ENCODE measurements at regions not wholly inside any gene's neighbourhood (a gene's known extent, or its start where the extent isn't known, plus 50 kb on each side); places are given as distances from the start of the nearest gene placed in this dataset.

- Histone ChIP-seq H3K4me1 (ENCODE audit: control insufficient read depth, insufficient read depth, low read length) (peaks cover 11% of the 10 kb centered on the region), H3K4me3 (no peak overlapping the region), H3K27me3 (replicated peaks in 1 of 2; ENCODE audit: control insufficient read depth in 2 of 2, insufficient read depth in 2 of 2, low read length in 1 of 2) (no peaks in the 10 kb centered on the region), H3K9ac (ENCODE audit: control insufficient read depth, insufficient read depth, low read length) (no peak overlapping the region), H4K20me1 (ENCODE audit: control insufficient read depth, insufficient read depth) (no peaks in the 10 kb centered on the region), H3K27ac (ENCODE audit: control insufficient read depth, insufficient read depth) (no peak overlapping the region), H2AFZ (ENCODE audit: control insufficient read depth, low read depth, low read length) (no peak overlapping the region), H3K9me3 (replicated peaks; ENCODE audit: control insufficient read depth, insufficient read depth, low read length) (no peaks in the 10 kb centered on the region), H3K79me2 (ENCODE audit: control insufficient read depth, insufficient read depth, low read length) (no peaks in the 10 kb centered on the region), H3K4me2 (ENCODE audit: control insufficient read depth, insufficient read depth) (no peak overlapping the region), H3K36me3 (ENCODE audit: control insufficient read depth in 2 of 2, insufficient read depth in 2 of 2, low read length in 1 of 2) (no peaks in the 10 kb centered on the region)
- POLR2A ChIA-PET: no interaction called here
- CTCF ChIA-PET: interaction anchor here (0.6 to 1.6 kb wide), 4 partner anchors 8 to 493 kb away, joined by 3 to 6 read pairs (median 4); no protein-coding TSS in a partner anchor
- SMC1A ChIA-PET (ENCODE audit: uncharacterized antibody, unreplicated experiment): no interaction called here
- in situ Hi-C loops (cut with MboI): no loop called here
- no TSS peak for BruUV-seq (replicated peaks)
- FAIRE-seq (no peak), ATAC-seq (no peak), DNase-seq (ENCODE audit: low read depth, low spot score) (no peak)
- 63% methylated on average over 2 of the region's 2 CpGs for WGBS (ENCODE audit: insufficient coverage, insufficient replicate concordance, low lambda C conversion rate, missing lambda C conversion rate)
- no peak for TF ChIP-seq CREM (IDR thresholded peaks at IDR 0.05; ENCODE audit: low read depth)
- no peak for TF ChIP-seq IKZF2 (IDR thresholded peaks at IDR 0.05)
- no peak for TF ChIP-seq STAT3 (IDR thresholded peaks at IDR 0.05; ENCODE audit: low read depth, low read length)
- TF ChIP-seq TCF7 (IDR thresholded peaks at IDR 0.05; ENCODE audit: borderline replicate concordance): no peak
- no peak for TF ChIP-seq NR2F1 (conservative IDR thresholded peaks at IDR 0.05)
- no peak for TF ChIP-seq WRNIP1 (IDR thresholded peaks at IDR 0.05; ENCODE audit: borderline replicate concordance, low read depth, low read length)
- TF ChIP-seq DPF2 (IDR thresholded peaks at IDR 0.05): no peak
- no peak for TF ChIP-seq SP1 (IDR thresholded peaks at IDR 0.05; ENCODE audit: low read depth, low read length)
- TF ChIP-seq ASH2L (IDR thresholded peaks at IDR 0.05; ENCODE audit: borderline replicate concordance, low read depth): no peak
- TF ChIP-seq, protein P1, sequence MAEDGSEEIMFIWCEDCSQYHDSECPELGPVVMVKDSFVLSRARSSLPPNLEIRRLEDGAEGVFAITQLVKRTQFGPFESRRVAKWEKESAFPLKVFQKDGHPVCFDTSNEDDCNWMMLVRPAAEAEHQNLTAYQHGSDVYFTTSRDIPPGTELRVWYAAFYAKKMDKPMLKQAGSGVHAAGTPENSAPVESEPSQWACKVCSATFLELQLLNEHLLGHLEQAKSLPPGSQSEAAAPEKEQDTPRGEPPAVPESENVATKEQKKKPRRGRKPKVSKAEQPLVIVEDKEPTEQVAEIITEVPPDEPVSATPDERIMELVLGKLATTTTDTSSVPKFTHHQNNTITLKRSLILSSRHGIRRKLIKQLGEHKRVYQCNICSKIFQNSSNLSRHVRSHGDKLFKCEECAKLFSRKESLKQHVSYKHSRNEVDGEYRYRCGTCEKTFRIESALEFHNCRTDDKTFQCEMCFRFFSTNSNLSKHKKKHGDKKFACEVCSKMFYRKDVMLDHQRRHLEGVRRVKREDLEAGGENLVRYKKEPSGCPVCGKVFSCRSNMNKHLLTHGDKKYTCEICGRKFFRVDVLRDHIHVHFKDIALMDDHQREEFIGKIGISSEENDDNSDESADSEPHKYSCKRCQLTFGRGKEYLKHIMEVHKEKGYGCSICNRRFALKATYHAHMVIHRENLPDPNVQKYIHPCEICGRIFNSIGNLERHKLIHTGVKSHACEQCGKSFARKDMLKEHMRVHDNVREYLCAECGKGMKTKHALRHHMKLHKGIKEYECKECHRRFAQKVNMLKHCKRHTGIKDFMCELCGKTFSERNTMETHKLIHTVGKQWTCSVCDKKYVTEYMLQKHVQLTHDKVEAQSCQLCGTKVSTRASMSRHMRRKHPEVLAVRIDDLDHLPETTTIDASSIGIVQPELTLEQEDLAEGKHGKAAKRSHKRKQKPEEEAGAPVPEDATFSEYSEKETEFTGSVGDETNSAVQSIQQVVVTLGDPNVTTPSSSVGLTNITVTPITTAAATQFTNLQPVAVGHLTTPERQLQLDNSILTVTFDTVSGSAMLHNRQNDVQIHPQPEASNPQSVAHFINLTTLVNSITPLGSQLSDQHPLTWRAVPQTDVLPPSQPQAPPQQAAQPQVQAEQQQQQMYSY (CRISPR knock-in tag; IDR thresholded peaks at IDR 0.05): no peak
- TF ChIP-seq SREBF2 (IDR thresholded peaks at IDR 0.05; ENCODE audit: low read length): no peak
- no peak for TF ChIP-seq TCF3 (IDR thresholded peaks at IDR 0.05; ENCODE audit: borderline replicate concordance, insufficient read depth, low read depth, low read length)
- no peak for TF ChIP-seq CREB1 (IDR thresholded peaks at IDR 0.05; ENCODE audit: low read depth)
- TF ChIP-seq, protein P2, sequence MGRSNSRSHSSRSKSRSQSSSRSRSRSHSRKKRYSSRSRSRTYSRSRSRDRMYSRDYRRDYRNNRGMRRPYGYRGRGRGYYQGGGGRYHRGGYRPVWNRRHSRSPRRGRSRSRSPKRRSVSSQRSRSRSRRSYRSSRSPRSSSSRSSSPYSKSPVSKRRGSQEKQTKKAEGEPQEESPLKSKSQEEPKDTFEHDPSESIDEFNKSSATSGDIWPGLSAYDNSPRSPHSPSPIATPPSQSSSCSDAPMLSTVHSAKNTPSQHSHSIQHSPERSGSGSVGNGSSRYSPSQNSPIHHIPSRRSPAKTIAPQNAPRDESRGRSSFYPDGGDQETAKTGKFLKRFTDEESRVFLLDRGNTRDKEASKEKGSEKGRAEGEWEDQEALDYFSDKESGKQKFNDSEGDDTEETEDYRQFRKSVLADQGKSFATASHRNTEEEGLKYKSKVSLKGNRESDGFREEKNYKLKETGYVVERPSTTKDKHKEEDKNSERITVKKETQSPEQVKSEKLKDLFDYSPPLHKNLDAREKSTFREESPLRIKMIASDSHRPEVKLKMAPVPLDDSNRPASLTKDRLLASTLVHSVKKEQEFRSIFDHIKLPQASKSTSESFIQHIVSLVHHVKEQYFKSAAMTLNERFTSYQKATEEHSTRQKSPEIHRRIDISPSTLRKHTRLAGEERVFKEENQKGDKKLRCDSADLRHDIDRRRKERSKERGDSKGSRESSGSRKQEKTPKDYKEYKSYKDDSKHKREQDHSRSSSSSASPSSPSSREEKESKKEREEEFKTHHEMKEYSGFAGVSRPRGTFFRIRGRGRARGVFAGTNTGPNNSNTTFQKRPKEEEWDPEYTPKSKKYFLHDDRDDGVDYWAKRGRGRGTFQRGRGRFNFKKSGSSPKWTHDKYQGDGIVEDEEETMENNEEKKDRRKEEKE (IDR thresholded peaks at IDR 0.05): no peak
- RAD21 ChIA-PET (ENCODE audit: unreplicated experiment): no interaction called here
- intact Hi-C loops (cut with micrococcal nuclease; ENCODE audit: unreplicated experiment): no loop called here
Observed at GRCh38 chr15:66905954-66906353, 159.4 kb upstream of the SMAD3 start.
